WTC11 (cell line): ENCODE measurements at regions not wholly inside any gene's neighbourhood (a gene's known extent, or its start where the extent isn't known, plus 50 kb on each side); places are given as distances from the start of the nearest gene placed in this dataset.
"Not testable (repeated sequence)": the region's sequence is repeated elsewhere in the genome, so short reads cannot be mapped to it uniquely, and the experiment has no call there.

ENCODE experiments used
- ATAC-seq: fragments of 200-7000 bp; cut with Tn5 transposase; 2 replicates; pipeline ENCODE4 v1.10.0; 2021; ENCODE audit warnings: mild to moderate bottlenecking, moderate library complexity
- CTCF ChIA-PET: fragments of 300-600 bp; sonication (Branson Sonifier 250); formaldehyde crosslinking; loops from one replicate; lab custom pipeline; 2021; ENCODE audit warnings: antibody characterized with exemption; lab: Charles Lee
- POLR2A ChIA-PET: fragments of 350-600 bp; sonication (Branson Sonifier 250); formaldehyde crosslinking; loops from one replicate; lab custom pipeline; 2021; ENCODE audit warnings: antibody characterized with exemption; lab: Charles Lee
- DNase-seq: peaks from one replicate; pipeline ENCODE4 v3.0.0; 2021; ENCODE audit warnings: low spot score
- H3K27ac Mint-ChIP-seq: 2 replicates; pipeline ENCODE4 v1.8.0; 2021; ENCODE audit warnings: mixed read lengths
- H3K27me3 Mint-ChIP-seq: 2 replicates; pipeline ENCODE4 v1.8.0; 2021; ENCODE audit warnings: low read depth, mild to moderate bottlenecking, moderate library complexity, mixed read lengths
- H3K36me3 Mint-ChIP-seq: 2 replicates; pipeline ENCODE4 v1.8.0; 2021; ENCODE audit warnings: mixed read lengths
- H3K4me1 Mint-ChIP-seq: 2 replicates; pipeline ENCODE4 v1.8.0; 2022; ENCODE audit warnings: mixed read lengths
- H3K4me3 Mint-ChIP-seq: 2 replicates; pipeline ENCODE4 v1.8.0; 2021; ENCODE audit warnings: mild to moderate bottlenecking, moderate library complexity, mixed read lengths
- H3K9me3 Mint-ChIP-seq: 2 replicates; pipeline ENCODE4 v1.8.0; 2021; ENCODE audit warnings: mixed read lengths
- CREB1 ChIP-seq: sonication (generic); formaldehyde crosslinking; IDR thresholded peaks from 2 replicates; pipeline ENCODE4 v1.8.0; 2023; ENCODE audit warnings: mild to moderate bottlenecking, missing genetic modification reagents
- CREM ChIP-seq: sonication (generic); formaldehyde crosslinking; IDR thresholded peaks from 2 replicates; pipeline ENCODE4 v1.8.1; 2022; ENCODE audit warnings: mild to moderate bottlenecking, missing genetic modification reagents, moderate library complexity
- FOXP1 ChIP-seq: sonication (generic); formaldehyde crosslinking; IDR thresholded peaks from 2 replicates; pipeline ENCODE4 v1.8.0; 2022; ENCODE audit warnings: missing genetic modification reagents, mild to moderate bottlenecking, moderate library complexity, borderline replicate concordance
- GRHL2 ChIP-seq: fragments of 250-450 bp; sonication (Bioruptor Pico); IDR thresholded peaks from 2 replicates; pipeline ENCODE4 v1.8.0; 2022; ENCODE audit warnings: mild to moderate bottlenecking, moderate library complexity; ENCODE audit not compliant: insufficient replicate concordance, severe bottlenecking
- JAZF1 ChIP-seq: fragments of 250-450 bp; sonication (Bioruptor Pico); IDR thresholded peaks from 2 replicates; pipeline ENCODE4 v1.9.0; 2021; ENCODE audit warnings: moderate library complexity, mild to moderate bottlenecking, inconsistent platforms
- RORB ChIP-seq: fragments of 250-450 bp; sonication (Bioruptor Pico); IDR thresholded peaks from 2 replicates; pipeline ENCODE4 v1.9.0; 2021; ENCODE audit warnings: mild to moderate bottlenecking
- ZNF263 ChIP-seq: sonication (generic); formaldehyde crosslinking; IDR thresholded peaks from 2 replicates; pipeline ENCODE4 v1.8.1; 2022; ENCODE audit warnings: low read depth, mild to moderate bottlenecking, moderate library complexity, missing genetic modification reagents
- ZNF671 ChIP-seq: fragments of 250-450 bp; sonication (Bioruptor Pico); IDR thresholded peaks from 2 replicates; pipeline ENCODE4 v1.8.0; 2021; ENCODE audit warnings: mild to moderate bottlenecking
- TF ChIP-seq, protein P1 (sequence below): sonication (generic); formaldehyde crosslinking; IDR thresholded peaks from 2 replicates; pipeline ENCODE4 v1.8.0; 2022; ENCODE audit warnings: mild to moderate bottlenecking, missing genetic modification reagents
- TF ChIP-seq, protein P2 (sequence below): sonication (generic); formaldehyde crosslinking; IDR thresholded peaks from 2 replicates; pipeline ENCODE4 v1.8.1; 2023; ENCODE audit warnings: mild to moderate bottlenecking, missing genetic modification reagents, moderate library complexity
- TF ChIP-seq, protein P3 (sequence below): fragments of 200-600 bp; IDR thresholded peaks from 2 replicates; pipeline ENCODE4 v1.8.0; 2022; ENCODE audit warnings: antibody characterized with exemption

DNA sequence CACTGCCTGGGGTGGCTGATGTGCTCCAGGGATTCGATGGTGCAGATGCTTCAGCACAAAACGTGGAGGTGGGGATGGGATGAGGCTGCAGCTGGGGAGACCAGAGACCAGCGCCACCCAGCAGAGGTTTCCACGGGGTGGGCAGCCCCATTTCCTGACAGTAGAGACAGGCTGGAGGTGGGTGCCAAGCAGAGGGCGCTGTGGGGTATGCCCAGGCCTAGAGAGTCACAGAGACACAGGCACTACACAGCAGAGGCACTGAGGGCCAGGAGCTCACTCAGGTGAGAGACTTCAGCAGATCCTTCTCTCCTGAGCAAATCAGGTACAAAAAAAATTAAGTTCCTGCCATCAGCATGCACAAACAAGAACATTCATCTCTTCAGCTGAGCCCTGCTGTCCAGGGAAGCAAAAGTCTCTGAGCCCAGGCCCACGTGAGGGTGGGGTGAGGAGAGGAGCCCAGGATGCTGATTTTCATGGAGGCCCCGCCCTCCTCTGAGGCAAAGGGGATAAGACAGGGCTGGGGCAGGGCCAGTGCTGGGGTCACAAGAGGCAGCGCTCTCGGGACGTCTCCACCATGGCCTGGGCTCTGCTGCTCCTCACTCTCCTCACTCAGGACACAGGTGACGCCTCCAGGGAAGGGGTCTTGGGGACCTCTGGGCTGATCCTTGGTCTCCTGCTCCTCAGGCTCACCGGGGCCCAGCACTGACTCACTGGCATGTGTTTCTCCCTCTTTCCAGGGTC is 53.1 kb downstream of the GGTLC2 start:
- Mint-ChIP-seq H3K9me3 (no peaks in the 10 kb centered on the region), H3K27ac (no peak overlapping the region), H3K27me3 (peaks cover 99% of the 10 kb centered on the region), H3K36me3 (no peaks in the 10 kb centered on the region), H3K4me1 (peaks cover 2% of the 10 kb centered on the region; the same call in 1 of the 2 replicates), H3K4me3 (no peak overlapping the region)
- ChIA-PET CTCF (interaction anchor here (0.6 to 2.0 kb wide), 8 partner anchors 12 to 257 kb away, joined by 3 to 11 read pairs (median 6); no protein-coding TSS in a partner anchor), POLR2A (no interaction called here)
- TF ChIP-seq, protein P1, sequence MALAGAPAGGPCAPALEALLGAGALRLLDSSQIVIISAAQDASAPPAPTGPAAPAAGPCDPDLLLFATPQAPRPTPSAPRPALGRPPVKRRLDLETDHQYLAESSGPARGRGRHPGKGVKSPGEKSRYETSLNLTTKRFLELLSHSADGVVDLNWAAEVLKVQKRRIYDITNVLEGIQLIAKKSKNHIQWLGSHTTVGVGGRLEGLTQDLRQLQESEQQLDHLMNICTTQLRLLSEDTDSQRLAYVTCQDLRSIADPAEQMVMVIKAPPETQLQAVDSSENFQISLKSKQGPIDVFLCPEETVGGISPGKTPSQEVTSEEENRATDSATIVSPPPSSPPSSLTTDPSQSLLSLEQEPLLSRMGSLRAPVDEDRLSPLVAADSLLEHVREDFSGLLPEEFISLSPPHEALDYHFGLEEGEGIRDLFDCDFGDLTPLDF (CRISPR knock-in tag) = no peak
- TF ChIP-seq CREB1 (CRISPR knock-in tag) (no peak), CREM (no peak)
- peak; percentile 71 for ATAC-seq
- DNase-seq = peak; percentile 42

DNA sequence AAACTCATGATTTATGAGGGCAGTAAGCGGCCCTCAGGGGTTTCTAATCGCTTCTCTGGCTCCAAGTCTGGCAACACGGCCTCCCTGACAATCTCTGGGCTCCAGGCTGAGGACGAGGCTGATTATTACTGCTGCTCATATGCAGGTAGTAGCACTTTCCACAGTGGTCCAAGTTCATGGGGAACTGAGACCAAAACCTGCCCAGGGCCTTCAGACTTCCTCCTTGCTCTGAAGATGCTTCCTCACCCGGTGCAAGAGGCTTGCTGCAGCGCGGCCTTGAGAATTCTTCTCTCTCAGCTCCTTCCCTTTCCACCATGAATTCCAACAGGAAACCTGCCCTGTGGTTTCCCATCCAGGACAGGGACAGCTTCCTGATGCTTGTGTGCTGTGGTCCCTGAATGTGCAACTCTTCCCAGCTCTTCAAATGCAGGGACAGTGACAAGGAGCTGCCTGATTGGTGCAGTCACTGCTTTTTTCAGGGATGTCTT is 53.9 kb downstream of the GGTLC2 start:
- Mint-ChIP-seq H3K4me3 (no peak overlapping the region), H3K27me3 (peaks cover 99% of the 10 kb centered on the region), H3K4me1 (no peaks in the 10 kb centered on the region), H3K36me3 (no peaks in the 10 kb centered on the region), H3K9me3 (no peaks in the 10 kb centered on the region), H3K27ac (no peak overlapping the region)
- ATAC-seq (no peak), DNase-seq (no peak)
- no peak for TF ChIP-seq ZNF671 (CRISPR knock-in tag)
- TF ChIP-seq, protein P2, sequence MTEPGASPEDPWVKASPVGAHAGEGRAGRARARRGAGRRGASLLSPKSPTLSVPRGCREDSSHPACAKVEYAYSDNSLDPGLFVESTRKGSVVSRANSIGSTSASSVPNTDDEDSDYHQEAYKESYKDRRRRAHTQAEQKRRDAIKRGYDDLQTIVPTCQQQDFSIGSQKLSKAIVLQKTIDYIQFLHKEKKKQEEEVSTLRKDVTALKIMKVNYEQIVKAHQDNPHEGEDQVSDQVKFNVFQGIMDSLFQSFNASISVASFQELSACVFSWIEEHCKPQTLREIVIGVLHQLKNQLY (CRISPR knock-in tag) = no peak
- no peak for TF ChIP-seq GRHL2 (CRISPR knock-in tag)
- no peak for TF ChIP-seq RORB (CRISPR knock-in tag)
- TF ChIP-seq JAZF1 = no peak
- ChIA-PET POLR2A (no interaction called here), CTCF (interaction anchor here (1.6 to 2.0 kb wide), 3 partner anchors 11 to 48 kb away, joined by 6 to 11 read pairs (median 11); no protein-coding TSS in a partner anchor)

DNA sequence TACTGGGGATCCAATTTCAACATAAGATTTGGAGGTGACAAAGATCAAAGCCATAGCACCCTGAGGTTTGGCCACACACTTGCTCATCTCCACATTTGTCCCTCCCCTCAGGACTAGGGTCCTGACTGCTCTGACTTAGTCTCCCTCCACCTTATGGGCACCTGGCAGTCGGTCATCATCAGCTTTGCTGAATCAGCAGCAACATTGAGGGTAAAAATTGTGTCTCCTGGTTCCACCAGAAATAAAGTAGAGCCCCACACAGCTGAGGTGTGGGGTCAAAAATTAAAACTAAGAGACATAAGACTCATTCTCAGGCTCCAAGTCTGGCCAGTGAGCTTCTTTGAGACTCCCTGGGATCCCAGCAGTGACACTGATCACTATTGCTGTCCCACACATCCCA is 56.2 kb downstream of the GGTLC2 start:
- ATAC-seq = no peak
- H3K4me1 Mint-ChIP-seq = no peaks in the 10 kb centered on the region
- no peak overlapping the region for H3K27ac Mint-ChIP-seq
- H3K36me3 Mint-ChIP-seq = no peaks in the 10 kb centered on the region
- ChIA-PET CTCF (interaction anchor here (0.6 to 3.3 kb wide), 7 partner anchors 9 to 236 kb away, joined by 3 to 22 read pairs (median 4); no protein-coding TSS in a partner anchor), POLR2A (no interaction called here)
- H3K9me3 Mint-ChIP-seq = no peaks in the 10 kb centered on the region
- H3K27me3 Mint-ChIP-seq = peaks cover 99% of the 10 kb centered on the region
- TF ChIP-seq FOXP1 (CRISPR knock-in tag) (no peak), GRHL2 (CRISPR knock-in tag) (no peak)
- no peak for DNase-seq
- H3K4me3 Mint-ChIP-seq = no peak overlapping the region

DNA sequence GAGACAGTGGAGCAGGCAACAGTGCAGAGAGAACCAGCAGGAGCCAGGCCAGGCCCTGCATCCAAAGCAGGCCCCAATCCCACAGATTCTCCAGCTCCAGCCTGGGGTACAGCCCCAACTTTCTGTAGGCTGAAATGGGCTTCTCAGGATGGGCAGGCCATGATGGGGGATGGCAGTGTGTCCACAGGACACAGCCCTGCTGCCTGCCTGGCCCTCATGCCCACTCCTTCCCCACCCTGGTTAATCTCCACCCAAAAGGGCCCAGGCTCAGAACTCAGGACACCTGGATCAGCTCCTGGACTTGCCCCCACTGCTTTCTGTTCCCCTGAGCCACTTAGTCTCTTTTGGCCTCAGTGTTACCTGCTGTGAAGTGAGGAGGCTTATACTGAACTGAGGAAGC is 57.1 kb downstream of the GGTLC2 start:
- ATAC-seq, H3K4me1 Mint-ChIP-seq, H3K36me3 Mint-ChIP-seq, DNase-seq, POLR2A ChIA-PET, H3K27ac Mint-ChIP-seq, H3K4me3 Mint-ChIP-seq, H3K9me3 Mint-ChIP-seq: not testable (repeated sequence)
- peaks cover 99% of the 10 kb centered on the region for H3K27me3 Mint-ChIP-seq
- CTCF ChIA-PET = interaction anchor here (0.7 to 3.7 kb wide), 20 partner anchors 8 to 847 kb away, joined by 3 to 27 read pairs (median 8); no protein-coding TSS in a partner anchor

DNA sequence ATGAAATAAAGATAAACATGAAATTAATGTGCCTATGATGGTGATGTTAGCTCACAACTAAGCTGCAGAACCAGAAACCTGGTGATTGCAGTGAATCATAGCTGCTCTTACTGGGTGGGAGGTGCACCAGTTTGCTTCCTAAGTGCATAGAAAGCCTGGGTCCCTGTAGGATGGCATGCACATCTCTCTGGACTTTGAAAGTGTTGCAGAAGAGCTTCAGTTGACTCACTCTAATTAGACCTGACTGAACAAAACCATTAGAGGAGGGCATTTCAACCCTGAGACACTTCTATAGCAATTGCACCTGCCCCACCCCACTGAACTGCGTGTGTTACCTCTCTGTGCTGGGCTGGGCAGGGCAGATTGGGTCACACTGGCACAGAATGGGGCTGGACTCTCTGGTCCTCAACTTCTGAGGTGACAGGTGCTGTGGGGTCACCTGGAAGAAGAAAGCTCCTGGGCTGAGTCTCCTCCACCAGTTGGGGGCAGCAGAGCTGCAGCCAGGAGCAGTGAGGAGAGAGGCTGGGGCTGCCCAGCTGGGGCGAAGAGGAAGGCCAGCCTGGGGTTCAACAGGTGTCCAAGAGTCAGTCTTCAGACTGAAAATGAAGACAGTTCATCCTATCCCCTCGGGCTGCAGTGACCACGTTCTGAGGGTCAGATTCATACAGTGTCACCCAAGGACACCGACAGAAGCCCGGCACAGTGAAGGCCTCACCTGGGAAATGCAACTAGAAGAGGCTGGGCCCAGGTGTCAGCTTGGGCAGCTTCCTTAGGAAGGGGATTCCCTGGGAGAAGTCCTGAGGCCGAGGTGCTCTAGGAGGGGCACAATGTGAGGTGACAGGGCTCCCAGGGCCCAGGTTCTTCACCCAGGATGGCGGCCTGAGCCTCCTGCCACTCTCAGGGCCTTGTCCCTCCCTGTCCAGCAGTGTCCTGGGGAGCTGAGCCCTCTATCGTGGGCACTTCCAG is 58.1 kb downstream of the GGTLC2 start:
- Mint-ChIP-seq H3K27me3 (peaks cover 99% of the 10 kb centered on the region), H3K36me3 (no peaks in the 10 kb centered on the region), H3K4me1 (no peaks in the 10 kb centered on the region), H3K9me3 (no peaks in the 10 kb centered on the region), H3K4me3 (no peak overlapping the region), H3K27ac (no peak overlapping the region)
- peak; percentile 61 for DNase-seq
- CTCF ChIA-PET = interaction anchor here (0.6 to 3.7 kb wide), 32 partner anchors 7 to 848 kb away, joined by 3 to 27 read pairs (median 4); no protein-coding TSS in a partner anchor
- POLR2A ChIA-PET = no interaction called here
- TF ChIP-seq, protein P3, sequence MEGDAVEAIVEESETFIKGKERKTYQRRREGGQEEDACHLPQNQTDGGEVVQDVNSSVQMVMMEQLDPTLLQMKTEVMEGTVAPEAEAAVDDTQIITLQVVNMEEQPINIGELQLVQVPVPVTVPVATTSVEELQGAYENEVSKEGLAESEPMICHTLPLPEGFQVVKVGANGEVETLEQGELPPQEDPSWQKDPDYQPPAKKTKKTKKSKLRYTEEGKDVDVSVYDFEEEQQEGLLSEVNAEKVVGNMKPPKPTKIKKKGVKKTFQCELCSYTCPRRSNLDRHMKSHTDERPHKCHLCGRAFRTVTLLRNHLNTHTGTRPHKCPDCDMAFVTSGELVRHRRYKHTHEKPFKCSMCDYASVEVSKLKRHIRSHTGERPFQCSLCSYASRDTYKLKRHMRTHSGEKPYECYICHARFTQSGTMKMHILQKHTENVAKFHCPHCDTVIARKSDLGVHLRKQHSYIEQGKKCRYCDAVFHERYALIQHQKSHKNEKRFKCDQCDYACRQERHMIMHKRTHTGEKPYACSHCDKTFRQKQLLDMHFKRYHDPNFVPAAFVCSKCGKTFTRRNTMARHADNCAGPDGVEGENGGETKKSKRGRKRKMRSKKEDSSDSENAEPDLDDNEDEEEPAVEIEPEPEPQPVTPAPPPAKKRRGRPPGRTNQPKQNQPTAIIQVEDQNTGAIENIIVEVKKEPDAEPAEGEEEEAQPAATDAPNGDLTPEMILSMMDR = peak; percentile 52; the same call in 1 of the 2 replicates
- no peak for TF ChIP-seq ZNF263 (CRISPR knock-in tag)
- peak; percentile 86 for ATAC-seq
